Fibroblast of peridontal ligament (primary cell): ENCODE measurements at regions not wholly inside any gene's neighbourhood (a gene's known extent, or its start where the extent isn't known, plus 50 kb on each side); places are given as distances from the start of the nearest gene placed in this dataset.
"Not testable (repeated sequence)": the region's sequence is repeated elsewhere in the genome, so short reads cannot be mapped to it uniquely, and the experiment has no call there.

ENCODE experiments used
- DNase-seq: peaks from one replicate; pipeline ENCODE4 v3.0.0-alpha.2; 2010; ENCODE audit errors: extremely low read depth

- peak; percentile 44 for DNase-seq
These were observed 169.2 kb upstream of the PLXNC1 start for GRCh38 chr12:93979189-93979588.

GRCh38 chr12:93980711-93981110, 167.7 kb upstream of the PLXNC1 start:
- no peak for DNase-seq

GRCh38 chr12:93981411-93981810, 167.0 kb upstream of the PLXNC1 start:
- DNase-seq: no peak

GRCh38 chr12:93982771-93983315, 165.5 kb upstream of the PLXNC1 start:
- peak; percentile 72 for DNase-seq

- DNase-seq: no peak
These were observed 164.4 kb upstream of the PLXNC1 start for GRCh38 chr12:93984005-93984404.

- DNase-seq: no peak
These were observed 158.4 kb upstream of the PLXNC1 start for GRCh38 chr12:93989949-93990348.

- peak; percentile 49 for DNase-seq
These were observed 157.3 kb upstream of the PLXNC1 start for GRCh38 chr12:93990832-93991803.

- DNase-seq: peak; percentile 30
These were observed 156.4 kb upstream of the PLXNC1 start for GRCh38 chr12:93991829-93992461.

GRCh38 chr12:93994721-93995120, 153.7 kb upstream of the PLXNC1 start:
- no peak for DNase-seq

GRCh38 chr12:93996321-93996720, 152.1 kb upstream of the PLXNC1 start:
- DNase-seq: no peak

- DNase-seq: no peak
These were observed 146.7 kb upstream of the PLXNC1 start for GRCh38 chr12:94001691-94002090.

GRCh38 chr12:94002925-94003324, 145.5 kb upstream of the PLXNC1 start:
- DNase-seq: not testable (repeated sequence)

GRCh38 chr12:94007833-94008232, 140.5 kb upstream of the PLXNC1 start:
- not testable (repeated sequence) for DNase-seq

GRCh38 chr12:94010307-94010706, 138.1 kb upstream of the PLXNC1 start:
- DNase-seq: no peak

GRCh38 chr12:94012071-94012470, 136.3 kb upstream of the PLXNC1 start:
- DNase-seq: peak; percentile 25

- no peak for DNase-seq
These were observed 135.8 kb upstream of the PLXNC1 start for GRCh38 chr12:94012590-94012989.

GRCh38 chr12:94017247-94017646, 131.1 kb upstream of the PLXNC1 start:
- DNase-seq: not testable (repeated sequence)

- DNase-seq: peak; percentile 31
These were observed 128.0 kb upstream of the PLXNC1 start for GRCh38 chr12:94020335-94020734.

- no peak for DNase-seq
These were observed 124.5 kb upstream of the PLXNC1 start for GRCh38 chr12:94023879-94024278.

- no peak for DNase-seq
These were observed 123.3 kb upstream of the PLXNC1 start for GRCh38 chr12:94025068-94025467.

- DNase-seq: peak; percentile 35
These were observed 122.6 kb upstream of the PLXNC1 start for GRCh38 chr12:94025756-94026155.

GRCh38 chr12:94026596-94026995, 121.8 kb upstream of the PLXNC1 start:
- DNase-seq: peak; percentile 60

GRCh38 chr12:94027561-94027960, 120.8 kb upstream of the PLXNC1 start:
- peak; percentile 30 for DNase-seq
